OCI-LY3 (cell line): ENCODE measurements at regions not wholly inside any gene's neighbourhood (a gene's known extent, or its start where the extent isn't known, plus 50 kb on each side); places are given as distances from the start of the nearest gene placed in this dataset.
"Not testable (repeated sequence)": the region's sequence is repeated elsewhere in the genome, so short reads cannot be mapped to it uniquely, and the experiment has no call there.

ENCODE experiments used
- EZH2phosphoT487 ChIP-seq: fragments of 200-600 bp; shearing (Covaris generic); IDR thresholded peaks from 2 replicates; pipeline ENCODE4 v1.6.1; 2018; ENCODE audit warnings: antibody characterized with exemption, mixed run types, low read depth
- TF ChIP-seq, protein P1 (sequence below): fragments of 200-600, 300-600 bp; sonication (generic); IDR thresholded peaks from 2 replicates; pipeline ENCODE4 v1.5.1; 2014; ENCODE audit warnings: antibody characterized with exemption, low read length, low read depth

DNA sequence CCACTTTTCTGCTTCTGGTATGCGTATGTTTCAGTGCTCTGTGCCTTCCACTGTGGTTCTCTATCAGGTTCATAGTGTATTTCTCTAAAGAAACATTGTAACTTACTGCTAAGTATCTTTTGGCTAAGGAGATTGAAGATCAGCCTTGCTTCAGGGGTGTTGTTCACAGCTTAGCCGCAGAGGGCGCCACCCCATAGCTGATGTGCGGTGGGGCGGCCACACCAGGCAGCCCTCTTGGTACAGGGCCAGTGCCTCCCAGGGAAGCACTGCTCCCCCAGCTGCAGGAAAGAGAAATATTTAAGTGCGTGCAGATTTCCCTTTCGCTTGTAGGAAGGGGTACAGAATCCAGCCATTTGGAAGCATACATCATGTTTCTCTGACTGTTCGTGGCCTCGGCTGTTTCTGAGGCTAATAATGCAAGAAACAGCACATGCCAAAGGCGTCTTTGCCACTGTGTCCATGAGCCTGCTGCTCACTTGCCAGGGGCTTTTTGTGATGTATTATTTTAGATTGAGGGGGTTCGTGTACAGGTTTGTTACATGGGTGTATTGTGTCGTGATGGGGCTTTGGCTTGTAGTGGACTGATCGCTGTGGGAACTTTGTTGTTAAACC, 67.2 kb downstream of the CDRT15L2 start:
- TF ChIP-seq, protein P1, sequence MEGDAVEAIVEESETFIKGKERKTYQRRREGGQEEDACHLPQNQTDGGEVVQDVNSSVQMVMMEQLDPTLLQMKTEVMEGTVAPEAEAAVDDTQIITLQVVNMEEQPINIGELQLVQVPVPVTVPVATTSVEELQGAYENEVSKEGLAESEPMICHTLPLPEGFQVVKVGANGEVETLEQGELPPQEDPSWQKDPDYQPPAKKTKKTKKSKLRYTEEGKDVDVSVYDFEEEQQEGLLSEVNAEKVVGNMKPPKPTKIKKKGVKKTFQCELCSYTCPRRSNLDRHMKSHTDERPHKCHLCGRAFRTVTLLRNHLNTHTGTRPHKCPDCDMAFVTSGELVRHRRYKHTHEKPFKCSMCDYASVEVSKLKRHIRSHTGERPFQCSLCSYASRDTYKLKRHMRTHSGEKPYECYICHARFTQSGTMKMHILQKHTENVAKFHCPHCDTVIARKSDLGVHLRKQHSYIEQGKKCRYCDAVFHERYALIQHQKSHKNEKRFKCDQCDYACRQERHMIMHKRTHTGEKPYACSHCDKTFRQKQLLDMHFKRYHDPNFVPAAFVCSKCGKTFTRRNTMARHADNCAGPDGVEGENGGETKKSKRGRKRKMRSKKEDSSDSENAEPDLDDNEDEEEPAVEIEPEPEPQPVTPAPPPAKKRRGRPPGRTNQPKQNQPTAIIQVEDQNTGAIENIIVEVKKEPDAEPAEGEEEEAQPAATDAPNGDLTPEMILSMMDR, result peak; percentile 13; the same call in 1 of the 2 replicates
- TF ChIP-seq EZH2phosphoT487, result not testable (repeated sequence)
